Endothelial cell of umbilical vein (primary cell): ENCODE measurements at regions not wholly inside any gene's neighbourhood (a gene's known extent, or its start where the extent isn't known, plus 50 kb on each side); places are given as distances from the start of the nearest gene placed in this dataset.

Source experiments
- BruUV-seq: library from RNA; stranded (reverse); fragments of 400-500 nt; replicated peaks from 2 replicates; lab custom pipeline; 2021; lab: Mats Ljungman, UMichigan
- CTCF ChIA-PET: fragments of 300-600, 350-600 bp; sonication (Branson Sonifier 250); formaldehyde crosslinking; loops from one replicate; lab custom pipeline; 2021; ENCODE audit warnings: antibody characterized with exemption, inconsistent platforms; lab: Charles Lee
- POLR2A ChIA-PET: fragments of 300-600, 350-600 bp; sonication (Branson Sonifier 250); formaldehyde crosslinking; loops from one replicate; lab custom pipeline; 2021; ENCODE audit warnings: antibody characterized with exemption, inconsistent platforms; lab: Charles Lee
- DNase-seq: peaks from one replicate; pipeline ENCODE4 v3.0.0-alpha.2; 2011; ENCODE audit warnings: low read depth, low spot score
- FAIRE-seq: peaks from 2 replicates; lab custom pipeline; 2011; peaks lifted over from hg19 to GRCh38; lab: Jason Lieb, UNC
- H2AFZ ChIP-seq: 2 replicates; pipeline ENCODE4 v1.6.0; 2012; ENCODE audit warnings: low read depth, low read length, control low read depth, inconsistent platforms
- H3K27ac ChIP-seq: 2 replicates; pipeline ENCODE4 v1.5.1; 2011; ENCODE audit warnings: low read depth, mild to moderate bottlenecking, control low read depth, low read length, moderate library complexity; ENCODE audit not compliant: insufficient read depth
- H3K27me3 ChIP-seq, 2 experiments: 2 replicates each; pipeline versions ENCODE4 v1.6.0 to v1.6.1; 2011; ENCODE audit warnings: low read length in 2 of 2, mixed read lengths in 1 of 2; ENCODE audit not compliant: control insufficient read depth in 2 of 2, insufficient read depth in 2 of 2
- H3K36me3 ChIP-seq, 2 experiments: 2 replicates in 1 of 2; 3 replicates in 1 of 2; pipeline ENCODE4 v1.5.1; 2011; ENCODE audit warnings: low read length in 2 of 2, mild to moderate bottlenecking in 1 of 2, moderate library complexity in 1 of 2; ENCODE audit not compliant: control insufficient read depth in 2 of 2, insufficient read depth in 2 of 2; ENCODE audit errors: extremely low read depth in 1 of 2
- H3K4me1 ChIP-seq: 3 replicates; pipeline ENCODE4 v1.5.1; 2011; ENCODE audit warnings: mild to moderate bottlenecking, low read length; ENCODE audit not compliant: control insufficient read depth, insufficient read depth; ENCODE audit errors: extremely low read depth
- H3K4me2 ChIP-seq: 2 replicates; pipeline ENCODE4 v1.6.1; 2011; ENCODE audit warnings: low read length, control low read depth, mixed read lengths; ENCODE audit not compliant: insufficient read depth
- H3K4me3 ChIP-seq, 3 experiments: fragments of 200-600 bp in 1 of 3; sonication (generic), shearing (Covaris generic) in 1 of 3; replicated peaks in 1 of 3; 2 replicates each; pipeline ENCODE4 v1.5.1; 2011 to 2016; ENCODE audit warnings: control low read depth in 3 of 3, low read length in 3 of 3, mild to moderate bottlenecking in 2 of 3, inconsistent platforms in 1 of 3, low read depth in 1 of 3, moderate library complexity in 1 of 3; ENCODE audit not compliant: insufficient read depth in 1 of 3
- H3K79me2 ChIP-seq: 2 replicates; pipeline ENCODE4 v1.6.0; 2012; ENCODE audit warnings: low read length, inconsistent platforms; ENCODE audit not compliant: control insufficient read depth, insufficient read depth
- H3K9ac ChIP-seq: replicated peaks from 2 replicates; pipeline ENCODE3; 2011; ENCODE audit warnings: low read length, control low read depth; ENCODE audit not compliant: insufficient read depth; ENCODE audit errors: extremely low read depth
- H3K9me1 ChIP-seq: replicated peaks from 3 replicates; pipeline ENCODE4 v1.6.0; 2011; ENCODE audit warnings: mild to moderate bottlenecking, low read length; ENCODE audit not compliant: control insufficient read depth, insufficient read depth; ENCODE audit errors: extremely low read depth
- H3K9me3 ChIP-seq: replicated peaks from 2 replicates; pipeline ENCODE4 v1.5.1; 2012; ENCODE audit warnings: low read length, inconsistent platforms; ENCODE audit not compliant: control insufficient read depth, insufficient read depth
- H4K20me1 ChIP-seq: replicated peaks from 2 replicates; pipeline ENCODE3; 2011; ENCODE audit warnings: mild to moderate bottlenecking, low read length; ENCODE audit not compliant: control insufficient read depth, insufficient read depth; ENCODE audit errors: extremely low read depth
- EZH2 ChIP-seq: IDR thresholded peaks from 2 replicates; pipeline ENCODE4 v1.6.1; 2012; ENCODE audit warnings: borderline replicate concordance, low read depth, mild to moderate bottlenecking, moderate library complexity, low read length, inconsistent platforms; ENCODE audit not compliant: severe bottlenecking
- FOS ChIP-seq: IDR thresholded peaks from 2 replicates; pipeline ENCODE4 v1.6.1; 2011; ENCODE audit warnings: mild to moderate bottlenecking, low read length, moderate library complexity, borderline replicate concordance; ENCODE audit not compliant: insufficient read depth
- GATA2 ChIP-seq: IDR thresholded peaks from 2 replicates; pipeline ENCODE4 v1.7.0; 2011; ENCODE audit warnings: low read depth, mild to moderate bottlenecking, moderate library complexity, mixed read lengths, low read length; ENCODE audit not compliant: insufficient read length, insufficient read depth
- JUN ChIP-seq: IDR thresholded peaks from 2 replicates; pipeline ENCODE4 v1.6.1; 2011; ENCODE audit warnings: borderline replicate concordance, low read depth; ENCODE audit not compliant: insufficient read length, insufficient read depth
- MYC ChIP-seq: IDR thresholded peaks from one replicate; pipeline ENCODE4 v1.6.1; 2011; ENCODE audit warnings: mild to moderate bottlenecking, low read depth, low read length
- POLR2A ChIP-seq: IDR thresholded peaks from 2 replicates; pipeline ENCODE4 v1.6.1; 2012; ENCODE audit warnings: low read depth, mild to moderate bottlenecking, control low read depth, low read length
- POLR2AphosphoS5 ChIP-seq: IDR thresholded peaks from 2 replicates; pipeline ENCODE4 v1.6.1; 2012; ENCODE audit warnings: low read depth, mild to moderate bottlenecking, control low read depth, low read length, moderate library complexity; ENCODE audit not compliant: insufficient read depth
- dilution Hi-C: fragments of 300-500 bp; cut with MboI; formaldehyde crosslinking; loops from one replicate; pipeline ENCODE4 v1.15.0; 2019; ENCODE audit warnings: low sequenced_read_pairs; ENCODE audit not compliant: extremely low pct_ligation_motif_present
- intact Hi-C: fragments of 100-400 bp; cut with micrococcal nuclease; formaldehyde crosslinking; loops from one replicate; pipeline ENCODE4 v1.10.0; 2022
- TF ChIP-seq, protein P1 (sequence below): IDR thresholded peaks from 2 replicates; pipeline ENCODE4 v1.6.1; 2011; ENCODE audit not compliant: insufficient read depth, insufficient read length
- TF ChIP-seq, protein P2 (sequence below), 2 donors: IDR thresholded peaks; 1 replicate in 1 of 2; 2 replicates in 1 of 2; pipeline ENCODE4 v1.5.1; 2011; ENCODE audit warnings: low read length in 2 of 2, mild to moderate bottlenecking in 2 of 2, moderate library complexity in 2 of 2, control low read depth in 1 of 2, inconsistent platforms in 1 of 2, low read depth in 1 of 2; ENCODE audit not compliant: insufficient read depth in 1 of 2; ENCODE audit errors: extremely low read depth in 1 of 2

DNA sequence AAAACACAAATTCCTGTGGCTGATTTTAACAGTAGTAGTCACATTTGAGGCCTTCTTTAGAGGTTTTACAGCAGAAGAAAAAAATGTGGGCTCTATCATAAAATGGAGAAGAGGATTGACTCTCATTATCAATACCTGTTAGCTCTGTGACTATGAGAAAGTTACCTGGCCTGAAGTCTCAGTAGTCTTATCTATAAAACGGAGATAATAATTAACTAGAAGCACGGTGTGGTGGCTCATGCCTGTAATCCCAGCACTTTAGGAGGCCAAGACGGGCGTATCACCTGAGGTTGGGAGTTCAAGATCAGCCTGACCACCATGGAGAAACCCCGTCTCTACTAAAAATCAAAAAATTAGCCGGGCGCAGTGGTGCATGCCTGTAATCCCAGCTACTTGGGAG lies 90.4 kb upstream of the PLPPR4 start:
- Histone ChIP-seq H3K27ac (no peak overlapping the region), H4K20me1 (no peaks in the 10 kb centered on the region), H3K4me2 (no peak overlapping the region), H2AFZ (no peak overlapping the region), H3K27me3 (no peaks in the 10 kb centered on the region), H3K9me3 (no peaks in the 10 kb centered on the region), H3K36me3 (no peaks in the 10 kb centered on the region), H3K79me2 (no peaks in the 10 kb centered on the region), H3K9ac (no peak overlapping the region), H3K9me1 (no peaks in the 10 kb centered on the region), H3K4me3 (no peak overlapping the region), H3K4me1 (peaks cover 6% of the 10 kb centered on the region)
- FAIRE-seq (no peak), DNase-seq (no peak)
- BruUV-seq = no TSS peak
- intact Hi-C loops (no loop called here), dilution Hi-C loops (no loop called here)
- ChIA-PET CTCF (no interaction called here), POLR2A (no interaction called here)
- TF ChIP-seq, protein P1, sequence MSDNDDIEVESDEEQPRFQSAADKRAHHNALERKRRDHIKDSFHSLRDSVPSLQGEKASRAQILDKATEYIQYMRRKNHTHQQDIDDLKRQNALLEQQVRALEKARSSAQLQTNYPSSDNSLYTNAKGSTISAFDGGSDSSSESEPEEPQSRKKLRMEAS = no peak
- TF ChIP-seq, protein P2, sequence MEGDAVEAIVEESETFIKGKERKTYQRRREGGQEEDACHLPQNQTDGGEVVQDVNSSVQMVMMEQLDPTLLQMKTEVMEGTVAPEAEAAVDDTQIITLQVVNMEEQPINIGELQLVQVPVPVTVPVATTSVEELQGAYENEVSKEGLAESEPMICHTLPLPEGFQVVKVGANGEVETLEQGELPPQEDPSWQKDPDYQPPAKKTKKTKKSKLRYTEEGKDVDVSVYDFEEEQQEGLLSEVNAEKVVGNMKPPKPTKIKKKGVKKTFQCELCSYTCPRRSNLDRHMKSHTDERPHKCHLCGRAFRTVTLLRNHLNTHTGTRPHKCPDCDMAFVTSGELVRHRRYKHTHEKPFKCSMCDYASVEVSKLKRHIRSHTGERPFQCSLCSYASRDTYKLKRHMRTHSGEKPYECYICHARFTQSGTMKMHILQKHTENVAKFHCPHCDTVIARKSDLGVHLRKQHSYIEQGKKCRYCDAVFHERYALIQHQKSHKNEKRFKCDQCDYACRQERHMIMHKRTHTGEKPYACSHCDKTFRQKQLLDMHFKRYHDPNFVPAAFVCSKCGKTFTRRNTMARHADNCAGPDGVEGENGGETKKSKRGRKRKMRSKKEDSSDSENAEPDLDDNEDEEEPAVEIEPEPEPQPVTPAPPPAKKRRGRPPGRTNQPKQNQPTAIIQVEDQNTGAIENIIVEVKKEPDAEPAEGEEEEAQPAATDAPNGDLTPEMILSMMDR (IDR thresholded peaks at IDR 0.05; ENCODE audit: extremely low read depth in 1 of 2, insufficient read depth in 1 of 2, low read depth in 1 of 2, low read length in 2 of 2) = no peak
- no peak for TF ChIP-seq FOS
- no peak for TF ChIP-seq JUN
- TF ChIP-seq GATA2 = no peak
- TF ChIP-seq MYC = no peak
- no peak for TF ChIP-seq POLR2A
- no peak for TF ChIP-seq POLR2AphosphoS5
- no peak for TF ChIP-seq EZH2
